GM23338 (cell line): ENCODE measurements at regions not wholly inside any gene's neighbourhood (a gene's known extent, or its start where the extent isn't known, plus 50 kb on each side); places are given as distances from the start of the nearest gene placed in this dataset.

Experiments used
- CREB1 ChIP-seq: fragments of 250-450 bp; sonication (Bioruptor Pico); IDR thresholded peaks from 2 replicates; pipeline ENCODE4 v1.5.0; 2020; ENCODE audit warnings: low read depth, mild to moderate bottlenecking, moderate library complexity
- EZH2 ChIP-seq: fragments of 200-600 bp; sonication (generic); IDR thresholded peaks from one replicate; pipeline ENCODE4 v1.8.0; 2017; ENCODE audit warnings: antibody characterized with exemption, mild to moderate bottlenecking, low read depth; ENCODE audit not compliant: unreplicated experiment
- EZH2phosphoT487 ChIP-seq: fragments of 200-600 bp; sonication (generic); IDR thresholded peaks from one replicate; pipeline ENCODE4 v1.8.1; 2018; ENCODE audit warnings: antibody characterized with exemption; ENCODE audit not compliant: unreplicated experiment
- POLR2AphosphoS5 ChIP-seq: IDR thresholded peaks from 2 replicates; pipeline ENCODE4 v1.6.1; 2016; ENCODE audit warnings: antibody characterized with exemption, low read depth
- STAT1 ChIP-seq: IDR thresholded peaks from one replicate; pipeline ENCODE4 v1.6.1; 2016; ENCODE audit warnings: antibody characterized with exemption; ENCODE audit not compliant: unreplicated experiment
- ZNF114 ChIP-seq: fragments of 250-450 bp; sonication (Bioruptor Pico); IDR thresholded peaks from 2 replicates; pipeline ENCODE4 v1.5.0; 2020; ENCODE audit warnings: mild to moderate bottlenecking, moderate library complexity
- ZNF331 ChIP-seq: fragments of 250-450 bp; sonication (Bioruptor Pico); IDR thresholded peaks from 2 replicates; pipeline ENCODE4 v1.5.0; 2020; ENCODE audit warnings: low read depth, mild to moderate bottlenecking, moderate library complexity
- TF ChIP-seq, protein P1 (sequence below), 2 experiments: fragments of 200-600 bp in 1 of 2; sonication (generic) in 1 of 2; conservative IDR thresholded peaks; 2 replicates each; pipeline versions ENCODE4 v1.5.1 to v1.6.1; 2016 to 2017; ENCODE audit warnings: antibody characterized with exemption in 2 of 2, low read depth in 2 of 2, mild to moderate bottlenecking in 2 of 2, moderate library complexity in 1 of 2
- TF ChIP-seq, protein P2 (sequence below): IDR thresholded peaks from one replicate; pipeline ENCODE4 v1.6.1; 2018; ENCODE audit warnings: antibody characterized with exemption; ENCODE audit not compliant: unreplicated experiment
- TF ChIP-seq, protein P3 (sequence below): IDR thresholded peaks from 2 replicates; pipeline ENCODE4 v1.6.1; 2016; ENCODE audit warnings: antibody characterized with exemption

DNA sequence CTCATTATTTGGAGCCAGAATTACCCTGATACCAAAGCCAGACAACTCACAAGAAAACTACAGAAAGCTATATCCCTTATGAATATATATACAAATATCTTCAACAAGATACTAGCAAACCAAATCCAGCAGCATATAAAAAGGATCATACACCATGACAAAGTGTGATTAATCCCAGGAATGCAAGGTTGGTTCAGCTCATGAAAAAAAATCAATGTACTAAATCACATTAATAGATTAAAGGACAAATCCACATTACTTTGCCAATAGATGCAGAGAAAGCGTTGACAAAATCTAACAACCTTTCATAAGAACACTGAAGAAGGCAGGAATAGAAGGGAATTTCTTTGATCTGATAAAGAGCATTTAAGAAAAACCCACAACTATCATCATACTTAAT, 50.4 kb upstream of the TEAD1 start:
- TF ChIP-seq, protein P1, sequence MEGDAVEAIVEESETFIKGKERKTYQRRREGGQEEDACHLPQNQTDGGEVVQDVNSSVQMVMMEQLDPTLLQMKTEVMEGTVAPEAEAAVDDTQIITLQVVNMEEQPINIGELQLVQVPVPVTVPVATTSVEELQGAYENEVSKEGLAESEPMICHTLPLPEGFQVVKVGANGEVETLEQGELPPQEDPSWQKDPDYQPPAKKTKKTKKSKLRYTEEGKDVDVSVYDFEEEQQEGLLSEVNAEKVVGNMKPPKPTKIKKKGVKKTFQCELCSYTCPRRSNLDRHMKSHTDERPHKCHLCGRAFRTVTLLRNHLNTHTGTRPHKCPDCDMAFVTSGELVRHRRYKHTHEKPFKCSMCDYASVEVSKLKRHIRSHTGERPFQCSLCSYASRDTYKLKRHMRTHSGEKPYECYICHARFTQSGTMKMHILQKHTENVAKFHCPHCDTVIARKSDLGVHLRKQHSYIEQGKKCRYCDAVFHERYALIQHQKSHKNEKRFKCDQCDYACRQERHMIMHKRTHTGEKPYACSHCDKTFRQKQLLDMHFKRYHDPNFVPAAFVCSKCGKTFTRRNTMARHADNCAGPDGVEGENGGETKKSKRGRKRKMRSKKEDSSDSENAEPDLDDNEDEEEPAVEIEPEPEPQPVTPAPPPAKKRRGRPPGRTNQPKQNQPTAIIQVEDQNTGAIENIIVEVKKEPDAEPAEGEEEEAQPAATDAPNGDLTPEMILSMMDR (conservative IDR thresholded peaks at IDR 0.05; ENCODE audit: low read depth in 2 of 2) = no peak
- TF ChIP-seq EZH2phosphoT487 (no peak), CREB1 (CRISPR knock-in tag) (no peak), STAT1 (no peak), ZNF331 (CRISPR knock-in tag) (no peak), POLR2AphosphoS5 (no peak), EZH2 (no peak), ZNF114 (CRISPR knock-in tag) (no peak)
- TF ChIP-seq, protein P2, sequence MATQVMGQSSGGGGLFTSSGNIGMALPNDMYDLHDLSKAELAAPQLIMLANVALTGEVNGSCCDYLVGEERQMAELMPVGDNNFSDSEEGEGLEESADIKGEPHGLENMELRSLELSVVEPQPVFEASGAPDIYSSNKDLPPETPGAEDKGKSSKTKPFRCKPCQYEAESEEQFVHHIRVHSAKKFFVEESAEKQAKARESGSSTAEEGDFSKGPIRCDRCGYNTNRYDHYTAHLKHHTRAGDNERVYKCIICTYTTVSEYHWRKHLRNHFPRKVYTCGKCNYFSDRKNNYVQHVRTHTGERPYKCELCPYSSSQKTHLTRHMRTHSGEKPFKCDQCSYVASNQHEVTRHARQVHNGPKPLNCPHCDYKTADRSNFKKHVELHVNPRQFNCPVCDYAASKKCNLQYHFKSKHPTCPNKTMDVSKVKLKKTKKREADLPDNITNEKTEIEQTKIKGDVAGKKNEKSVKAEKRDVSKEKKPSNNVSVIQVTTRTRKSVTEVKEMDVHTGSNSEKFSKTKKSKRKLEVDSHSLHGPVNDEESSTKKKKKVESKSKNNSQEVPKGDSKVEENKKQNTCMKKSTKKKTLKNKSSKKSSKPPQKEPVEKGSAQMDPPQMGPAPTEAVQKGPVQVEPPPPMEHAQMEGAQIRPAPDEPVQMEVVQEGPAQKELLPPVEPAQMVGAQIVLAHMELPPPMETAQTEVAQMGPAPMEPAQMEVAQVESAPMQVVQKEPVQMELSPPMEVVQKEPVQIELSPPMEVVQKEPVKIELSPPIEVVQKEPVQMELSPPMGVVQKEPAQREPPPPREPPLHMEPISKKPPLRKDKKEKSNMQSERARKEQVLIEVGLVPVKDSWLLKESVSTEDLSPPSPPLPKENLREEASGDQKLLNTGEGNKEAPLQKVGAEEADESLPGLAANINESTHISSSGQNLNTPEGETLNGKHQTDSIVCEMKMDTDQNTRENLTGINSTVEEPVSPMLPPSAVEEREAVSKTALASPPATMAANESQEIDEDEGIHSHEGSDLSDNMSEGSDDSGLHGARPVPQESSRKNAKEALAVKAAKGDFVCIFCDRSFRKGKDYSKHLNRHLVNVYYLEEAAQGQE = no peak
- TF ChIP-seq, protein P3, sequence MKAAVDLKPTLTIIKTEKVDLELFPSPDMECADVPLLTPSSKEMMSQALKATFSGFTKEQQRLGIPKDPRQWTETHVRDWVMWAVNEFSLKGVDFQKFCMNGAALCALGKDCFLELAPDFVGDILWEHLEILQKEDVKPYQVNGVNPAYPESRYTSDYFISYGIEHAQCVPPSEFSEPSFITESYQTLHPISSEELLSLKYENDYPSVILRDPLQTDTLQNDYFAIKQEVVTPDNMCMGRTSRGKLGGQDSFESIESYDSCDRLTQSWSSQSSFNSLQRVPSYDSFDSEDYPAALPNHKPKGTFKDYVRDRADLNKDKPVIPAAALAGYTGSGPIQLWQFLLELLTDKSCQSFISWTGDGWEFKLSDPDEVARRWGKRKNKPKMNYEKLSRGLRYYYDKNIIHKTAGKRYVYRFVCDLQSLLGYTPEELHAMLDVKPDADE = no peak
